ENCODE measurements at regions not wholly inside any gene's neighbourhood (a gene's known extent, or its start where the extent isn't known, plus 50 kb on each side); places are given as distances from the start of the nearest gene placed in this dataset.

DNA sequence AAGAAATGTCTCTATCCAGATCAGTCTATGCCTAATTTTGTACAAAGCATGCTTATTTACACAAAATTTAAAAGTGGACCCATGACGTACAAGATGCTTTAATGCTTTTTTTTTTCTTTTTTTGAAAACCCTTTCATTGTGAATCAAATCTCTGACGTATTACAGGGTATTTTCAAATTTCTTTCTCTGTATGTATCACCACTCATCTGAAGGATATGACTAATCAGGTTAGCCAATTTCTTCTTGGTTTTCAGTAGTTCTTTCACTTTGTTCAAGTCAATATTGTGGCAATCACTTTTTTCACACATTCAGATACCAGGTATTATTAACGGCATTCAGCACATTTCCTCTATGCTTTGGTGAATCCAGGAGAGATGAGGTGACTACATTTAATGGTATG, 685.3 kb downstream of the TRHDE start:
- H3K27ac ChIP-seq (ENCODE audit: low read depth in 1 of 2, low read length in 2 of 2): no peak overlapping the region
- ChIA-PET CTCF (no interaction called here), POLR2A (no interaction called here)
- no peak for DNase-seq
- no peaks in the 10 kb centered on the region for H3K36me3 ChIP-seq (ENCODE audit: insufficient read depth, low read length)
- no peaks in the 10 kb centered on the region for H3K4me1 ChIP-seq (ENCODE audit: insufficient read depth, low read length)
- peaks cover 0 to 5% of the 10 kb centered on the region in 2 experiments for H3K9me3 ChIP-seq (ENCODE audit: control insufficient read depth in 1 of 2, insufficient read depth in 1 of 2, low read length in 2 of 2)
- H3K4me1 Mint-ChIP-seq (ENCODE audit: low read depth): no peaks in the 10 kb centered on the region
- H3K27me3 Mint-ChIP-seq: no peaks in the 10 kb centered on the region
- H3K27me3 ChIP-seq (ENCODE audit: control insufficient read depth in 1 of 2, insufficient read depth in 2 of 2, low read length in 2 of 2): no peaks in the 10 kb centered on the region
- TF ChIP-seq, protein P1, sequence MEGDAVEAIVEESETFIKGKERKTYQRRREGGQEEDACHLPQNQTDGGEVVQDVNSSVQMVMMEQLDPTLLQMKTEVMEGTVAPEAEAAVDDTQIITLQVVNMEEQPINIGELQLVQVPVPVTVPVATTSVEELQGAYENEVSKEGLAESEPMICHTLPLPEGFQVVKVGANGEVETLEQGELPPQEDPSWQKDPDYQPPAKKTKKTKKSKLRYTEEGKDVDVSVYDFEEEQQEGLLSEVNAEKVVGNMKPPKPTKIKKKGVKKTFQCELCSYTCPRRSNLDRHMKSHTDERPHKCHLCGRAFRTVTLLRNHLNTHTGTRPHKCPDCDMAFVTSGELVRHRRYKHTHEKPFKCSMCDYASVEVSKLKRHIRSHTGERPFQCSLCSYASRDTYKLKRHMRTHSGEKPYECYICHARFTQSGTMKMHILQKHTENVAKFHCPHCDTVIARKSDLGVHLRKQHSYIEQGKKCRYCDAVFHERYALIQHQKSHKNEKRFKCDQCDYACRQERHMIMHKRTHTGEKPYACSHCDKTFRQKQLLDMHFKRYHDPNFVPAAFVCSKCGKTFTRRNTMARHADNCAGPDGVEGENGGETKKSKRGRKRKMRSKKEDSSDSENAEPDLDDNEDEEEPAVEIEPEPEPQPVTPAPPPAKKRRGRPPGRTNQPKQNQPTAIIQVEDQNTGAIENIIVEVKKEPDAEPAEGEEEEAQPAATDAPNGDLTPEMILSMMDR (IDR thresholded peaks at IDR 0.05): no peak
- peaks cover 5% of the 10 kb centered on the region for H3K9me3 Mint-ChIP-seq
- no peak overlapping the region for H3K4me3 Mint-ChIP-seq
- no peaks in the 10 kb centered on the region for H3K36me3 Mint-ChIP-seq (ENCODE audit: low read depth)
- no peak overlapping the region for H3K27ac Mint-ChIP-seq
- no peak for ATAC-seq (ENCODE audit: poor library complexity)
- intact Hi-C loops (cut with DNase I, micrococcal nuclease): no loop called here
- no peak overlapping the region for H3K4me3 ChIP-seq (ENCODE audit: low read length)

GRCh38 chr12:72966684-72967083, 694.5 kb downstream of the TRHDE start:
- no peaks in the 10 kb centered on the region for H3K36me3 Mint-ChIP-seq (ENCODE audit: low read depth)
- Histone ChIP-seq H3K27ac (ENCODE audit: low read depth in 1 of 2, low read length in 2 of 2) (no peak overlapping the region), H3K9me3 (ENCODE audit: control insufficient read depth in 1 of 2, insufficient read depth in 1 of 2, low read length in 2 of 2) (no peaks in the 10 kb centered on the region), H3K4me1 (ENCODE audit: insufficient read depth, low read length) (no peaks in the 10 kb centered on the region), H3K4me3 (ENCODE audit: low read length) (no peak overlapping the region), H3K27me3 (ENCODE audit: control insufficient read depth in 1 of 2, insufficient read depth in 2 of 2, low read length in 2 of 2) (no peaks in the 10 kb centered on the region), H3K36me3 (ENCODE audit: insufficient read depth, low read length) (no peaks in the 10 kb centered on the region)
- H3K27ac Mint-ChIP-seq: no peak overlapping the region
- H3K4me1 Mint-ChIP-seq (ENCODE audit: low read depth): no peaks in the 10 kb centered on the region
- H3K27me3 Mint-ChIP-seq: no peaks in the 10 kb centered on the region
- ChIA-PET POLR2A (no interaction called here), CTCF (no interaction called here)
- H3K9me3 Mint-ChIP-seq: peaks cover 18% of the 10 kb centered on the region
- TF ChIP-seq, protein P1 (IDR thresholded peaks at IDR 0.05): no peak
- ATAC-seq (ENCODE audit: poor library complexity) (no peak), DNase-seq (no peak)
- H3K4me3 Mint-ChIP-seq: no peak overlapping the region
- intact Hi-C loops (cut with DNase I, micrococcal nuclease): no loop called here

DNA sequence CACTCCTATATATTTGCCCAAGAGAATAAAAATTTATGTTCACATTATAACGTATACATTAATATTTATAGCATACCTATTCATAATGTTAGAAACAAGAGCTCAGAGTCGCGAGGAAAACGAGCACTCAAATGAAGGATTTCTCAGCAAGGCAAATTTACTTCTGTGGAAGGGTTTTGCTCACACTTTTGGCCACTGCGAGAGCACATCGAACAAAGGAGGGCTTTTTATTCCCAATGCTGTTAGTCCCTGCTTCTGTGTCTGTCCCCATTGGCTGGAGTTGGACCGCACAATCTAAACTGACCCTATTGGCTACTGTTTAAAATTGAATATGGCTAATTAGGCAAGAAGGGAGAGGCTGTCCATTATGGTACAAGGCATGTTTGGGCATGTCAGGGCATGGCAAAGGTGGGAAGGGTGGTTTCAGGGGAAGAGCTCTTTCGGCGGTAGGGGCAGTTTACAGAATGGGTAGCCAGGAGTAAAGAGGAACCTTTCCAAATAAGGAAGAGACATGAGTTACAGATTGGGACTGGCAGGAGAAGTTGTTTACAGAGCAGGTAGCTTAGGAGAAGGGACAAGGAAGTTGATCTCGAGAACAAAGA, 702.9 kb downstream of the TRHDE start:
- peaks cover 0 to 3% of the 10 kb centered on the region in 2 experiments for H3K9me3 ChIP-seq (ENCODE audit: control insufficient read depth in 1 of 2, insufficient read depth in 1 of 2, low read length in 2 of 2)
- no peaks in the 10 kb centered on the region for H3K4me1 ChIP-seq (ENCODE audit: insufficient read depth, low read length)
- TF ChIP-seq, protein P1 (IDR thresholded peaks at IDR 0.05): no peak
- Mint-ChIP-seq H3K27me3 (no peaks in the 10 kb centered on the region), H3K4me3 (no peak overlapping the region), H3K9me3 (peaks cover 8% of the 10 kb centered on the region), H3K27ac (no peak overlapping the region), H3K36me3 (ENCODE audit: low read depth) (no peaks in the 10 kb centered on the region), H3K4me1 (ENCODE audit: low read depth) (no peaks in the 10 kb centered on the region)
- POLR2A ChIA-PET: no interaction called here
- no peak overlapping the region for H3K4me3 ChIP-seq (ENCODE audit: low read length)
- no peak overlapping the region for H3K27ac ChIP-seq (ENCODE audit: low read depth in 1 of 2, low read length in 2 of 2)
- intact Hi-C loops (cut with DNase I, micrococcal nuclease): no loop called here
- ATAC-seq (ENCODE audit: poor library complexity) (no peak), DNase-seq (no peak)
- no peaks in the 10 kb centered on the region for H3K36me3 ChIP-seq (ENCODE audit: insufficient read depth, low read length)
- CTCF ChIA-PET: no interaction called here
- H3K27me3 ChIP-seq (ENCODE audit: control insufficient read depth in 1 of 2, insufficient read depth in 2 of 2, low read length in 2 of 2): no peaks in the 10 kb centered on the region
